Aorta (tissue), 5 donors: ENCODE measurements at regions not wholly inside any gene's neighbourhood (a gene's known extent, or its start where the extent isn't known, plus 50 kb on each side); places are given as distances from the start of the nearest gene placed in this dataset.
"Not testable (repeated sequence)": the region's sequence is repeated elsewhere in the genome, so short reads cannot be mapped to it uniquely, and the experiment has no call there.

Experiments
- ATAC-seq: fragments of 200-7000 bp; cut with Tn5 transposase; one replicate; pipeline ENCODE4 v1.9.1; 2022; ENCODE audit warnings: moderate library complexity; ENCODE audit not compliant: low FRiP score
- DNase-seq, 2 donors: peaks; one replicate each; pipeline ENCODE4 v3.0.0-alpha.2; 2020
- H3K27ac ChIP-seq, 2 donors: one replicate each; pipeline ENCODE4 v1.5.1; 2013; ENCODE audit warnings: low read length in 2 of 2, mild to moderate bottlenecking in 2 of 2, moderate library complexity in 2 of 2, control low read depth in 1 of 2, inconsistent platforms in 1 of 2, low read depth in 1 of 2
- H3K27me3 ChIP-seq, 2 donors: one replicate each; pipeline ENCODE4 v1.6.1; 2013; ENCODE audit warnings: control low read depth in 1 of 2, low read length in 1 of 2, mild to moderate bottlenecking in 1 of 2, moderate library complexity in 1 of 2; ENCODE audit not compliant: insufficient read depth in 2 of 2, control insufficient read depth in 1 of 2
- H3K36me3 ChIP-seq, 2 donors: one replicate each; pipeline ENCODE4 v1.6.1; 2013; ENCODE audit warnings: control low read depth in 1 of 2, low read length in 1 of 2, mild to moderate bottlenecking in 1 of 2; ENCODE audit not compliant: insufficient read depth in 2 of 2, control insufficient read depth in 1 of 2
- H3K4me1 ChIP-seq, 2 donors: one replicate each; pipeline ENCODE4 v1.6.1; 2013; ENCODE audit warnings: low read length in 2 of 2, control low read depth in 1 of 2, mild to moderate bottlenecking in 1 of 2, moderate library complexity in 1 of 2; ENCODE audit not compliant: insufficient read depth in 2 of 2, control insufficient read depth in 1 of 2
- H3K4me3 ChIP-seq, 2 donors: one replicate each; pipeline ENCODE4 v1.5.1; 2013; ENCODE audit warnings: low read length in 2 of 2, control low read depth in 1 of 2, mild to moderate bottlenecking in 1 of 2
- H3K9me3 ChIP-seq: one replicate; pipeline ENCODE4 v1.6.1; 2013; ENCODE audit warnings: mild to moderate bottlenecking, low read length; ENCODE audit not compliant: control insufficient read depth
- WGBS, 2 donors: extraction: QIAGEN DNeasy Blood & Tissue Kit; methylation state at CpG; one replicate each; pipeline ENCODE4 v1.1.7; 2013; 5-methylcytosine and 5-hydroxymethylcytosine counted together
- intact Hi-C, 2 donors: fragments of 100-400 bp; cut with DNase I; formaldehyde crosslinking; loops; one replicate each; pipeline versions ENCODE4 v1.14.2 to v1.15.0; 2022
- donor health status: healthy with polysubstance abuse.
- donor health status: Bipolar disorder and iron deficiency.
- donor health status: DM: no; HTN: no; CAD: no.
- donor health status: DM: no; HTN: no; CAD: no.
- donor health status: DM: yes; HTN: yes; CAD: no.

- H3K27me3 ChIP-seq, intact Hi-C loops, H3K4me1 ChIP-seq, H3K36me3 ChIP-seq, H3K9me3 ChIP-seq, H3K4me3 ChIP-seq, ATAC-seq, DNase-seq, H3K27ac ChIP-seq: not testable (repeated sequence)
- no CpG with 5 or more reads among the region's 1 CpG for WGBS, 2 donors
Observed at GRCh38 chr1:234790333-234790732, 180.4 kb upstream of the IRF2BP2 start.

GRCh38 chr1:234787011-234787584 is 177.1 kb upstream of the IRF2BP2 start:
- 31 to 57% methylated on average over 6 to 8 of the region's 8 CpGs for WGBS, 2 donors
- intact Hi-C loops, H3K36me3 ChIP-seq, H3K27me3 ChIP-seq, H3K4me1 ChIP-seq, H3K4me3 ChIP-seq, H3K9me3 ChIP-seq, DNase-seq, H3K27ac ChIP-seq, ATAC-seq: not testable (repeated sequence)

DNA sequence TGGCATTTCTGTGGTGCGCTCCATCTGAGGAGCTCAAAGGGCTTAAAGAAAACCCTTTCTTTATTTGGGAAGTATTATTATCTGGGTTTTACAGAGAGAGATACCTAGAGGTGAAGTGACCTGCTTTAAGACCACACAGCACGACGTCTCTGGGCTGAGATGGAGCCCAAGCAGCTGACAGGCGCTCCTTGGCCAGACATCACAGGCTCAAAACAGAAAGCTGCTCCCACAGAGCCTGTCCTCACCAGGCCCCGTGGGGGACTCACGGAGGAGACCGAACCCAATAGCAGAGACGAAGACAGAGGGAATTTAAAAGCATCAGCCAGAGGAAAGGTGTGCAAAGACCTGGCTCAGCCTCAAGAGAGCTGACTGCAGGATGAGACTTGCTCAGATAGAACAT is 175.9 kb upstream of the IRF2BP2 start:
- WGBS, 2 donors, result 36 to 59% methylated on average over 2 to 8 of the region's 8 CpGs
- H3K27ac ChIP-seq, ATAC-seq, H3K27me3 ChIP-seq, intact Hi-C loops, H3K9me3 ChIP-seq, H3K4me1 ChIP-seq, DNase-seq, H3K4me3 ChIP-seq, H3K36me3 ChIP-seq: not testable (repeated sequence)

- WGBS, 2 donors, result 72 to 77% methylated on average over 9 of the region's 9 CpGs
- H3K36me3 ChIP-seq, ATAC-seq, H3K27me3 ChIP-seq, H3K27ac ChIP-seq, H3K4me3 ChIP-seq, DNase-seq, H3K4me1 ChIP-seq, intact Hi-C loops, H3K9me3 ChIP-seq: not testable (repeated sequence)
Observed at GRCh38 chr1:234785471-234785919, 175.5 kb upstream of the IRF2BP2 start.

DNA sequence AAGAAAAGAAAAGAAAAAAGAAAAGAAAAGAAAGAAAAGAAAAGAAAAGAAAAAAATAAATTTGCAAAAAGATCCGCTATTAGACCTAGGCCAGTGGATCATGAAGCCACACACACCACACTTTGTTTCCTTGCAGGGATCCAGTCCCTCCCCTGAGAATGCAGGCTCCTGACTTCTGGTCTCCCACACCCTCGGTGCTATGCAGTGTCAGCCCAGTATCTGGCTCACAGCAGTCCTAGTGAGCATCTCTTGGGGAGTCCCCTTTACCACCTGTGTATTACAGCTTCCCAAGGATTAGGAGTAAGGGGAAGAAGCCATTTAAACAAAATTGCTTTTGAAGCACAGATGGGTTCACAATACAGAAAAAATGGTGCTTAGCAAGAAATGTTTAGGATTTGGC is 174.1 kb upstream of the IRF2BP2 start:
- H3K27ac ChIP-seq, intact Hi-C loops, H3K9me3 ChIP-seq, H3K36me3 ChIP-seq, ATAC-seq, DNase-seq, H3K4me1 ChIP-seq, H3K27me3 ChIP-seq, H3K4me3 ChIP-seq: not testable (repeated sequence)
- WGBS, 2 donors, result 98 to 100% methylated on average over 2 of the region's 2 CpGs

- no peak for ATAC-seq
Observed at GRCh38 chr1:234782791-234783190, 172.8 kb upstream of the IRF2BP2 start.

DNA sequence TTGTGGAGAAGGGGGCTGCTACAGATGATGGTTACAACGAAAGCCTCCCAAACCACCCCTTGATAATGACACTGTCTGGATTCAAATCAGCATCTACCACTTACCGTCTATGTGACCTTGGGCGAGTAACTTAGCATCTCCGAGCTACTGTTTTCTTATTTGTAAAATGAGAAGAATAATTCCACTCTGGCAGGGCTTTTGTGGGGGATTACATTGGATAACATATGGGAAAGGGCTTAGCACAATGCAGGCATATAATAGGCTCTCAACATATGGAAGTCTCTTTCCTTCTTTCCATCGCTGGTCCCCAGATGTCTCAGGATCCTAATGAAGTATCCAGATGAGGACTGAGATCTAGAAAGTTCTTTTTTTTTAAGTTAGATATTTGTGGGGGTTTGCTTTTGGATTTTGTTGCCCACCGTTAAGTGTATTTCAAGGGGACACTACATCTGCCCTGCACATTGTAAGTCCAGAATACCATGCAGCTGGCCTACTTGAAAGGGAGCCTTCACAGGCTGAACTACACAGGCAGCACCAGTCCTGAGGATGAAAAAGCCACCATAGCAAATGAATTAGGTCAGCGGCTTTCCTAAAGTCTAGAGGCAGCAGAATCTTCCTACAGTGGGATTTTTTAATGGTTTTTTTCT is 172.2 kb upstream of the IRF2BP2 start:
- 88 to 92% methylated on average over 7 of the region's 7 CpGs for WGBS, 2 donors
- Histone ChIP-seq H3K27me3 (peaks cover 0 to 2% of the 10 kb centered on the region in 2 donors), H3K27ac (no peak overlapping the region), H3K4me1 (no peaks in the 10 kb centered on the region), H3K9me3 (no peaks in the 10 kb centered on the region), H3K4me3 (no peak overlapping the region), H3K36me3 (no peaks in the 10 kb centered on the region)
- intact Hi-C loops, result no loop called here
- ATAC-seq (no peak), DNase-seq (no peak)

More at GRCh38 chr1:234782791-234783190, 172.8 kb upstream of the IRF2BP2 start:
- Histone ChIP-seq H3K27ac (no peak overlapping the region), H3K27me3 (peaks cover 0 to 2% of the 10 kb centered on the region in 2 donors), H3K9me3 (no peaks in the 10 kb centered on the region), H3K4me3 (no peak overlapping the region), H3K4me1 (no peaks in the 10 kb centered on the region), H3K36me3 (no peaks in the 10 kb centered on the region)
- intact Hi-C loops, result no loop called here
- DNase-seq, result no peak
- 56 to 66% methylated on average over 2 of the region's 2 CpGs for WGBS, 2 donors

DNA sequence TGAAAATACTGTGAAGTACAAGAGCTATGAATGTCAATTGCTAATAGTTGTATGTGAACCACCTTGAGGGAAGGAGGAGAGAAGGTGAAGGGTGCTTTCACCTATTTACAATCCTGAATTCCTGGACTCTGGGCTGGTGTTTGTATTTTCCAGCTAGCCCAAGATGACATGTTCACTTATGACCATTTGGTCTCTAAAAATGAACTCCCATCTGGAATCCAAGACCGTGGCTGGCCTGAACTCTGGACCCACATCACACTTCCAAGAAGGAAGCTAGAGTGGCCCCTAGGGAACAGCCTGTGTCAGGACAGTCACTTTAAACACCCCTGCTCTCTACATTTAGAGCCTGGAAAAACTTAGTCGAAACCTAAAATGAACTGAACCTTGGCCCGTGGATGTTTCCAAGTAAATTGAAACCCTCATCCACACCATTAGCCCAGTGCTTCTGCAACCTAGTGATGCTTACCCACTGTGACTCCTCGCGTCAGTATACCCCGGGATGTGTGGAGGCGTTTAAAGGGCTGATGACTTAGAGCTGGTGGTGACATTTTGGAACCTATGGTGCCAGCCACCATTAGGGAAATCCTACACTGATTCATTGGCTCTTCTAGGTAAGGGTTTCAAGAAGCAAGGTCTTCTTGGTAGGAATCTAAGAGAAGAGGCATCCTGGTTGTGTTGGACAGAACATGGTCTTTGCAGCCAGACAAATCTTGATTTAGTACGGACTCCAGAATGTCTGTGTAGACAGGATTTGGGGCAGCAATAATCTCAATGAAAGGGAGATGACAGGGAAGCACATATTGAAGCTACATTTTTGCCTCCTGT is 171.5 kb upstream of the IRF2BP2 start:
- ATAC-seq, result no peak
- Histone ChIP-seq H3K4me1 (no peaks in the 10 kb centered on the region), H3K27ac (no peak overlapping the region), H3K36me3 (no peaks in the 10 kb centered on the region), H3K9me3 (no peaks in the 10 kb centered on the region), H3K4me3 (no peak overlapping the region), H3K27me3 (peaks cover 0 to 2% of the 10 kb centered on the region in 2 donors)
- WGBS, 2 donors, result 83 to 85% methylated on average over 8 of the region's 8 CpGs
- intact Hi-C loops, result no loop called here
- no peak for DNase-seq
